HEK293T (cell line): ENCODE measurements at regions not wholly inside any gene's neighbourhood (a gene's known extent, or its start where the extent isn't known, plus 50 kb on each side); places are given as distances from the start of the nearest gene placed in this dataset.

ENCODE experiments used
- CTCF ChIA-PET: fragments of 350-600 bp; formaldehyde crosslinking; extraction: SDS; loops from one replicate; lab custom pipeline; 2021; ENCODE audit warnings: antibody characterized with exemption, inconsistent platforms; lab: Yijun Ruan, JAX
- POLR2A ChIA-PET: fragments of 350-600 bp; formaldehyde crosslinking; extraction: SDS; loops from one replicate; lab custom pipeline; 2020; ENCODE audit warnings: antibody characterized with exemption, inconsistent platforms; lab: Yijun Ruan, JAX
- DNase-seq: peaks from one replicate; pipeline ENCODE4 v3.0.0; 2012; ENCODE audit warnings: mixed read lengths; ENCODE audit errors: extremely low spot score
- ARNT ChIP-seq: fragments of 450-650 bp; IDR thresholded peaks from 2 replicates; pipeline ENCODE4 v1.6.1; 2017; ENCODE audit warnings: mild to moderate bottlenecking
- BHLHE40 ChIP-seq: fragments of 450-650 bp; IDR thresholded peaks from 2 replicates; pipeline ENCODE4 v1.6.1; 2016; ENCODE audit warnings: mild to moderate bottlenecking, moderate library complexity, borderline replicate concordance
- CTBP1 ChIP-seq: fragments of 450-650 bp; IDR thresholded peaks from 2 replicates; pipeline ENCODE4 v1.6.1; 2016; ENCODE audit warnings: borderline replicate concordance
- ELF4 ChIP-seq: fragments of 450-650 bp; IDR thresholded peaks from 2 replicates; pipeline ENCODE4 v1.6.1; 2017; ENCODE audit warnings: antibody characterized with exemption
- FOXA1 ChIP-seq: fragments of 450-650 bp; IDR thresholded peaks from 2 replicates; pipeline ENCODE4 v1.6.1; 2016; ENCODE audit warnings: mild to moderate bottlenecking
- FOXK2 ChIP-seq: fragments of 450-650 bp; IDR thresholded peaks from 2 replicates; pipeline ENCODE4 v1.6.1; 2016; ENCODE audit warnings: mild to moderate bottlenecking
- FOXM1 ChIP-seq: fragments of 450-650 bp; IDR thresholded peaks from 2 replicates; pipeline ENCODE4 v1.6.1; 2017; ENCODE audit warnings: mild to moderate bottlenecking, borderline replicate concordance
- HDGF ChIP-seq: fragments of 450-650 bp; IDR thresholded peaks from 2 replicates; pipeline ENCODE4 v1.6.1; 2017; ENCODE audit warnings: antibody characterized with exemption, borderline replicate concordance
- L3MBTL2 ChIP-seq: fragments of 450-650 bp; conservative IDR thresholded peaks from 2 replicates; pipeline ENCODE4 v1.6.1; 2016; ENCODE audit warnings: mild to moderate bottlenecking
- LEF1 ChIP-seq: fragments of 450-650 bp; IDR thresholded peaks from 2 replicates; pipeline ENCODE4 v1.6.1; 2017; ENCODE audit warnings: mild to moderate bottlenecking, borderline replicate concordance
- NFRKB ChIP-seq: fragments of 450-650 bp; IDR thresholded peaks from 2 replicates; pipeline ENCODE4 v1.6.1; 2016; ENCODE audit warnings: mild to moderate bottlenecking, moderate library complexity
- PKNOX1 ChIP-seq: fragments of 450-650 bp; IDR thresholded peaks from 2 replicates; pipeline ENCODE4 v1.6.1; 2016
- SP1 ChIP-seq: fragments of 450-650 bp; IDR thresholded peaks from 2 replicates; pipeline ENCODE4 v1.6.1; 2017
- SUZ12 ChIP-seq: fragments of 450-650 bp; IDR thresholded peaks from 2 replicates; pipeline ENCODE4 v1.6.1; 2016; ENCODE audit warnings: mild to moderate bottlenecking
- TARDBP ChIP-seq: fragments of 450-650 bp; IDR thresholded peaks from 2 replicates; pipeline ENCODE4 v1.6.1; 2016
- ZNF384 ChIP-seq: fragments of 450-650 bp; IDR thresholded peaks from 2 replicates; pipeline ENCODE4 v1.6.1; 2016

GRCh38 chr6:112822769-112823168, 475.6 kb downstream of the RFPL4B start:
- ChIA-PET POLR2A (no interaction called here), CTCF (no interaction called here)
- no peak for DNase-seq
- no peak for TF ChIP-seq TARDBP
- no peak for TF ChIP-seq SUZ12
- no peak for TF ChIP-seq FOXM1
- TF ChIP-seq NFRKB = no peak
- TF ChIP-seq FOXK2 = no peak
- TF ChIP-seq SP1 = no peak
- TF ChIP-seq HDGF = no peak
- no peak for TF ChIP-seq CTBP1
- TF ChIP-seq LEF1 = no peak
- no peak for TF ChIP-seq L3MBTL2
- TF ChIP-seq ELF4 = no peak
- TF ChIP-seq FOXA1 = no peak

DNA sequence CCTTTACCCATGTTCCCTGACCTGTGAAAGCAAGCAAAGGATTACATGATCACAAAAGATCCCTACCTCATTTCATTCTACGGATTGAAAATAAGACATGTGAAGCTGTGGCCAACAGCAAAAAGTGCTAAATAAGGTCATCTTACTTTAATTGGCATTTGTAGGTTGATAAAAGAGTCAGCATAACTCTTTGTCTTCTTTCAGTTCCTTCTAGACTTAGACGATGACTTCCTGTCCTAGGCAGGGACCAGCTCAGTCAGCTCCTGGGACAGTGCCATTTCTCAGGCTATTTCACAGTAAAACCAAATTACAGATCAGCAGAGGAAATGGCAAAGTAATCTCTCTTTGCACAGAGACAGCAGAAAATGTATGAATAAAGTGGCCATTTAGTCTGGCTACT, 480.7 kb downstream of the RFPL4B start:
- ChIA-PET CTCF (no interaction called here), POLR2A (no interaction called here)
- TF ChIP-seq ARNT = no peak
- TF ChIP-seq LEF1 = no peak
- no peak for TF ChIP-seq ZNF384
- TF ChIP-seq PKNOX1 = no peak
- no peak for TF ChIP-seq FOXK2
- no peak for TF ChIP-seq SUZ12
- no peak for TF ChIP-seq BHLHE40
- TF ChIP-seq ELF4 = no peak
- no peak for TF ChIP-seq SP1
- no peak for TF ChIP-seq NFRKB
- TF ChIP-seq FOXA1 = no peak
- TF ChIP-seq L3MBTL2 = no peak
- no peak for TF ChIP-seq CTBP1
- no peak for DNase-seq

GRCh38 chr6:112831022-112831421, 483.9 kb downstream of the RFPL4B start:
- CTCF ChIA-PET = no interaction called here
- DNase-seq = no peak
- POLR2A ChIA-PET = no interaction called here
- TF ChIP-seq FOXA1 (no peak), PKNOX1 (no peak), TARDBP (no peak), HDGF (no peak), BHLHE40 (no peak), FOXM1 (no peak), LEF1 (no peak), FOXK2 (no peak), NFRKB (no peak), L3MBTL2 (no peak)

GRCh38 chr6:112833581-112834131, 486.5 kb downstream of the RFPL4B start:
- DNase-seq = no peak
- TF ChIP-seq HDGF = no peak
- no peak for TF ChIP-seq L3MBTL2
- TF ChIP-seq PKNOX1 = no peak
- no peak for TF ChIP-seq FOXM1
- TF ChIP-seq ELF4 = no peak
- no peak for TF ChIP-seq SUZ12
- TF ChIP-seq ARNT = no peak
- TF ChIP-seq FOXA1 = no peak
- TF ChIP-seq BHLHE40 = no peak
- no peak for TF ChIP-seq SP1
- no peak for TF ChIP-seq NFRKB
- TF ChIP-seq ZNF384 = no peak
- no peak for TF ChIP-seq FOXK2
- CTCF ChIA-PET = no interaction called here
- POLR2A ChIA-PET = no interaction called here

- ChIA-PET CTCF (no interaction called here), POLR2A (no interaction called here)
Observed at GRCh38 chr6:112835078-112835477, 487.9 kb downstream of the RFPL4B start.

More at GRCh38 chr6:112835078-112835477, 487.9 kb downstream of the RFPL4B start:
- DNase-seq = no peak
- TF ChIP-seq LEF1 (no peak), SUZ12 (no peak), CTBP1 (no peak), ELF4 (no peak), HDGF (no peak), TARDBP (no peak), NFRKB (no peak), ARNT (no peak), FOXK2 (no peak), SP1 (no peak), FOXA1 (no peak), BHLHE40 (no peak), L3MBTL2 (no peak), ZNF384 (no peak), PKNOX1 (no peak), FOXM1 (no peak)
